Stimulated activated CD4-positive, alpha-beta T cell treated with anti-CD3 and anti-CD28 coated beads, Interleukin-2, amount 100 ng/mL, for 4 hours (primary cell): ENCODE measurements at regions not wholly inside any gene's neighbourhood (a gene's known extent, or its start where the extent isn't known, plus 50 kb on each side); places are given as distances from the start of the nearest gene placed in this dataset.

Source experiments
- DNase-seq: peaks from one replicate; pipeline ENCODE4 v3.0.0-alpha.2; 2020; ENCODE audit warnings: low read depth

DNA sequence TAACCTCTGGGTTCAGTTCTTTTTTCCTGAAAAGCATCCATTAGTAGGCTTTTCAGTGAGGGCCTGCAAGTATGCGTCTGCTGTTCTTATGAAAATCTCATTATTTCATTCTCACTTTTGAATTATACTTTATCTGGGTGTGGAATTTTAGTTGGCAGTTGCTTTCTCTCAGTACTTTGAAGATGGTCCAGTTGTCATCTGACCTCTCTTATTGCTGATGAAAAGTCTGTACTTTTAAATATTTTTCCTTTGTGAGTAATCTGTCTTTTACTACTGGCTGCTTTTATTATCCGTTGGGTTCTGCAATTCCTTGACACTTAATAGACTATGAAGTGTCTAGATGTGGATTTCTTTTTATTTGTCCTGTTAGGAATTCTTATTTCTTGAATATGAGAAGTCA is 307.8 kb downstream of the CYP26B1 start:
- DNase-seq = no peak

DNA sequence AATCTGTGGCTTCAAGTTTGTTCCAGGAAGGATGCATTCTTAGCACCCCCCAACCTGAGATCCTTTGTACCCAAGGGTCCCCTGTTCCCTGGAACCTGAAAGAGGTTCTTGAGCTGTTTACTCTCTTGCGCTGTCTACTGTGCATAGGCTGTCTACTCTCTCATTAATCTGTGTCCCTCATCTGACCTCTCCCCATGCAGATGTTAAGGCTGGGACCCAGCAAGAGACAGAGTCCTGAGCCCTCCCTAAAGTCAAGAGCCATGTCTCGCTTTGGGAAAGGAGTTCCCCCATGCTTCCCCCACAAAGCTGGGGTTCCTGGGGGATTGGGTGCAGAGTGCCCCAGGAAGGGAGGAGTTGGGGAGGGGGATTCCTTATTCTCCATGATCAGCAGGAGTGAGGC is 312.9 kb downstream of the CYP26B1 start:
- no peak for DNase-seq

DNA sequence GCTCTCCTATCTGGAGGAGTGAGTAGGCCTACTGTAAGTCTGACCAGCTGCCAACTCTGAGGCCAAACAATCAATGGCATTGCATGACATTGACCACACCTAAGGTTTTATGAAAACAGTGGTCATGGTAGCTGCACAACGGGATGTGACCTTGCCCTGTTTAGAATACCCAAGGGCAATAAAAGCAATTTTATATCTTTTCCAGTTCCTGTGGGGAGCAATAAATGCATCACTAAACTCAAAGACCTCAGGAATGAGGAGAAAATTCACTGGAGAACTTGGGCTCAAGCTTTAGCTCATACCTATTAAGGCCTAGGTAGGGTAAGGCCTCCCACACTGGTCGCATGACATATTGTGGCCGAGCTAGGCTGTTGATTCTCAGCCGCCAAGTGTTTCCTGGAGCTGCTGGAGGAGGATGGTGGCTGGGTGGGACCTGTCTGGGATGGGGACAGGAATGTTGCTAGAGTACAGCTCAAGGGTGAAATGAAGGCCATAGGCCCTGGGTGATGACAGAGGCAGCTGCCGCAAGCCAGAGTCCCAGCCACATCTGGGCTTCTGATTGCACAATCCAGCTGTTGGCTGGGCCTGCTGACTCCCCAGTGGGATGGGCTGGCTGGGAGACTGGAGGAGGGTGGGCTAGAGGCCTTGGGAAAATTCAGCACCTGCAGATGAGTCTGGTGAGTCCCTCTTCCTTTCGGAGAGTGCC is 313.7 kb downstream of the CYP26B1 start:
- DNase-seq = no peak

DNA sequence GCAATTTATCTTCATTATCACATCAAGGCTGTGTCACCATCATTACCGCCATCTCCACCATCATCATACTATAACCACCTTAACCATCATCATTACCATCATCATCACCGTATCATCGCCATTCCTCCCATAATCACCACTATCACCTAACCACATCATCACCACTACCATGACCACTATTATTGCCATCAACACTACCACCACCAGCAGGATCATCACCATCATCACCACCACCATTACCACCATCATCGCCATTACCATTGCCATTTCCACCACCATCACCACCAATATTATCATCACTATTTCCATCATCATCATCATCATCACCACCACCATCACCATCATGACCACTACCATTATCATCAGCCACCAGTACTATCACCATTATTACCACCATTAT is 314.4 kb downstream of the CYP26B1 start:
- no peak for DNase-seq

DNA sequence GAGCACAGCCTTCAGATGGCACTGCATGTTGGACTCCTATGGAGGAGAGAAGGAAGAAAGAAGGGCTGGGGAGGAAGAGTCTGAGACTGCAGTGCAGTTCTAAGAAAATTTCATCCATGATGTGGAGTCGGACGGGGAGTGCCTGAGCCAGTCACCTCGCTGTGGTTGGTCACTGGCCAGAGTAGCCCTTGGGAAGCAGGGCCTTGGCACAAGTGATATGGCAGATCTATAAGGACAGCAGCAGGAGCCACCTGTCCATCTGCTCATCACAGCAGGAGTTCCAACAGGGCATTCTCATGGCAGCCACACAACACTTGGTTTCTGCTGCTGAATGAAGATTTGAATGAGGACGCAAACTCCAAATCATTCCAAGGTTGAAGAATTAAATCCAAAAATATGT is 314.8 kb downstream of the CYP26B1 start:
- DNase-seq = no peak

DNA sequence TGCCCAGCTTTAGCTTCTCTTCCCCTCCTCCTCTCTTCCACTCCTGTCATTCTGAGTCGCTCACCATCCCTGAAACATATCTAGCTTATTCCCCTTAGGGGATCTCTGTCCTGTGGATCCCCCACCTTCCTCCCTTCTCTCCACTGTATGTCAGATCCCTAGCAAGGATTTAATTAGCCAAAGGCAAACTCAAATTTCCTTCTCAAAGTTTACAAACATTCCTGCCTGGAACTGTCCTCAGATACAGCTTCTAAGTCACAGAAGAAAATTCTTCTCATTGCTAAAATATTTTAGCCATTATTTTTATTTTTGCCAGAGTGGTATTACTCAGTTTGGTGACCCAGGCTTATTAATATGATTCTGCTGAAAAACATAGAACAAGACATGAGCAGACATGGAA is 315.3 kb downstream of the CYP26B1 start:
- no peak for DNase-seq

DNA sequence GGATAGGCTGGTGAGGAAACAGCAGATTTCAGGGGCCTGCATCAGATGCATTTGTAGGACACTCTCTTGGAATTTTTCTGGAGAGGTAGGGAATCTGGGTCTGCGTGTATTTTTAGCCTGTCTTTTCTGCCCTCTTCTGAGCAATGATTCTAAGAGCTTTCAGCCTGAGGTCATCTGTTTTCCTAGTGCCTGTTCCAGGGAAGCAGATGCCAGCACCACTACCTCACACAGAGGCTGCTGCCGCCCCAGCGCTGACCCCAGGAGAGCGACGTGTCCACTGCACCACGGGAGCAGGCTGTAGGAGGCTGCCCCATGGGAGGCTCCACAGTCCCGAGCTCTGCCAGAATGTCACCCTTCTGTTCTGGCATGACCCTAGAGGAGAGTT is 316.5 kb downstream of the CYP26B1 start:
- no peak for DNase-seq

DNA sequence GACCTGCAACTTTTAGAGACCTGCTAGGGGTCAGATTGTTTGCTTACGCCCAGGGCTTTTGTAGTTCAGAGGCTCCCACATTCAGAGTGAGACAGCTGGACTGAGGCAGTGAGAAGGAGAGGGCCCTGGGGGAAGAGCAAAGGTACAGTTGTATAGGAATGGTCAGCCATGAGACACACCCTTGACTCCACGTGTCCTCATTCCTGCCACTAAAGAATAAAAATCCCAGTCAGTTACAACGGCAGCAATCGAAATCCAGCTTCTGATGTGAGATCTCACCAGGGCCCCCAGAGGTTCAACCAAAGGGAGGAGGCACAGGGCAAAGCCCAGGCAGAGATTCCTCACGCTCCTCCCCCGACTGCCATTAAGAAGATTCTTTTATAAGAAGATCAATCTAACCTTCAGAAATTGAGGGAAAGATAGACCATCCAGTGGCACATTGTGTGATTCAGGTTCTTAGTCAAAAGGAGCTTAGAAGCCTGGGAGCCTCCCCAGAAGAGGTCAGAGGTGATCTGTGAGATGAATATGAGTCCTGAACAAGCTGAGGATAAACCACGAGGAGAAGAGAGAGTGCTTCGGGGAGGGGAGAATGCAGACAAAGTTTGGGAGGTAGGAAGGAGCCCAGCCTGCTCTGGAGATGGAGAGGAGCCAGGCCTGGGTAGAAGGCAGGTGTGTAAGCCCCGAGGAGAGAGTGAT is 317.0 kb downstream of the CYP26B1 start:
- no peak for DNase-seq

DNA sequence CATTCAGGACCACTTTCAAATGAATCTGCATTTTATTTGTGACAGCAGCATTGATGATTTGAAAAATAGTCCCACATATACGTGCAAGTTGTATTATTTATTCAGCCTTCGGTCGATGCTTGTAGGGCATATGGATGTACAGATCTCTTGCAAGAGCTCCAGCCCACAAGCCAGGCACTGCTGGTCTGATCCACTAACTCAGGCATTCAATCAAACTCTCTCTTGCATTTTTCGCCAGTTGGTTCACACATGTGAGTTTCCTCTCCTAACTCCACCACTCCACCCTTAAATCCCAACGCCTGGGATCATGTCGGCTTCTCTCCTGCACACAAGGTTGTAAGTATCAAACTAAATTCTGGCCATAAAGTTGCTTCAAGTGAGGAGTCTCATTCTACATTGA is 318.7 kb downstream of the CYP26B1 start:
- no peak for DNase-seq

DNA sequence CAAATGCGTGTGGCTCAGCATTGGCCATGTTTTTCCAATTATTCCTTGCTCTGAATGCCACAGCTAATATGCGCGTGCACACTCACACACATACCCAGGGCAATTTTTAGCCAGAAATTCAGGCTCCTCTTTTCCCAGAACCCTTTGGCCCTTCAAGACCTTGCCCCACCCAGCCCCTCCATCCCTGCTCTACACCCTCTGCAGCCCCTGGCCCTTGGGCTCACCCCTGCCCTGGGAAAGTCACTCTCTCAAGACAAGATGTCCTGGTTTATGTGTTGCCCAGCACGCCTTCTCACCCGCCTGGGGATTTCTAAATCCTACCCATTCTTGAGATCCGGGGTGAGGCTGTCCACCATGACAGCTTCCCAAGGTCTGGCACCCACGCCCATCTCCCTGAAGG is 319.7 kb downstream of the CYP26B1 start:
- no peak for DNase-seq

DNA sequence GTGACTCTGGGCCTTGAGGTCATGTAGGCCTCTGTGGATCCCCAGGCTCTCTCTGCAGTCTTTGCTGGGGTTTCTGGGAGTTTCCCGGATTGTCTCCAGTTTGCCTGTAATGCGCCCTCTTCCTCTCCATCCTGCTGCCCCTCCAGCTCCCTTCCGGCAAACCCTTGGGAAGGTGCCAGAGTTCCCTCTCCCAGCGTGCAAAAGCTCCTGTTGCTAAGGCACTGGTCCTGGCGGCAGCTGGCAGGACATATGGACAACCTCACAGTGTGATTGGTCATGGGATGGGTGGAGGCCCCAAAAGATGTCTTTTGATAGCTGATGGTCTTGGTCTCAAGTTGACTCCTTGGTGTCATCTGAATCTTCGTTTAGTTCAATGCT is 320.1 kb downstream of the CYP26B1 start:
- no peak for DNase-seq

DNA sequence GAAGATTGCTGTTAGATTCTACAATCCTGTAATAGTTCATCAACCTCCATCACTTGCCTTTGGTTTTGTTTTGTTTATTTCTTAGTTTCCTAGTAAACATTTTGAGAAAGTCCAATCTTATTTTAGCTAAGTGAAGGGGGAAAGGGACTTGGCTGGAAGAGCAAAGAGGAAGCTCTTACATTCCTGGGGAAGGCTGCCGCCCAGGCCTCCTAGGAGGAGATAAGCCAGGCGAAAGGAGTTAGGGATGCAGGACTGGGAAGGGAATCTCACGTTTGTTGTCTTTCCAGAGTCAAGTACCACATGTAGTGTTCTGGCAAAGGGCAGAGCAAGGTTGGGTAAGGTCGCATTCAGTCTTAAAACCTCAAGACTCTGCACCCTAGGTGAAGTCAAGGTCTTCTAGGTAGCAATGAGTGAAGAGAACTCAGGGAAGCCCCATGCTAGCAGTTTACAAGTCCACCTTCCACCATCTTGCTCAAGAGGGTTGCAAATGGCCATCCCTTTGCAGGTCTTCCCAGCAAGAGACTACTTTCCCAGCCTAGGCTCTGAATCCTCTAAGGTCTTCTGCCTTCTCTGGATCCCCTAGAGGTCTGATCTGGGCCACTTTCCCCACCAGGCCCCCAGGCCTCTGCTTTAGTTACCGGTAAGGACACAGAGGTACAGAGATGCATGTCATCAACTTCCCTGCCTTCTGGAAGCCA is 320.7 kb downstream of the CYP26B1 start:
- DNase-seq = no peak

DNA sequence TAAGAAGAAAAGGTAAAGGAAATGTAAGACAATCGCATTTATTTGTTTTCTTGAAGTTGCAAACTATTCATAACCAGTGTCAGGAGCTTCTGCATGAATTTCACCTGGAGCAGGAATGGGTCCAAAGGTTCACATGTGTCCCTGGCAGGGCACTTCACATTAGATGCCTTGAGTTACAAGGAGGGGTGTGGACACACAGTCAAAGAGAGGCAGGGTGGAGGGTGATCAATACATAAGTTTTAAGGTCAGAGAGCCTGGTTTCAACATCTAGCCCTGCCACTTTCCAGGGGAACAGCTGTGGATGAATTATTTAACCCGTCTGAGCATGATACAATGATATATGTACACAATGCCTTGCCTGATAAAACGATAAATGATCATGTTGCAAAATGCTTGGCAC is 321.4 kb downstream of the CYP26B1 start:
- no peak for DNase-seq

DNA sequence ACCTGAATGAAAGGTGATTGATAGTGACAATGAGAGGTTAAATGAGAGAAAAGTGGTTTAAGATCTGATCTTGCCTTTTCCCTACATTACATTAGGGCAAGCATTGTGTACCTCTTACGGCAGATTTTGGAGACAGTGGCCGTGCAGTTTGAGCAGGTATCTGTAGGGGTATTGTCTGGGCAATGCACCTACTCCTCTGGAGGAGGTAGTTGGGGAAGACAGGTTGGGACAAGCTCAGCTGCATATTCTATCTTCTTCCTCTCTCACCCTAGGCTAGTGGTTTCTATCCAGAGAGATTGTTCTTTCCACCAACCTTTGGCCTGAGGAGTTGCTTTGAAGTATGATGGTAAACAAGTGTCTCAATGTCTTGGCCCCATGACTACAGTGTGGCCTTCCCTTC is 323.2 kb downstream of the CYP26B1 start:
- no peak for DNase-seq

DNA sequence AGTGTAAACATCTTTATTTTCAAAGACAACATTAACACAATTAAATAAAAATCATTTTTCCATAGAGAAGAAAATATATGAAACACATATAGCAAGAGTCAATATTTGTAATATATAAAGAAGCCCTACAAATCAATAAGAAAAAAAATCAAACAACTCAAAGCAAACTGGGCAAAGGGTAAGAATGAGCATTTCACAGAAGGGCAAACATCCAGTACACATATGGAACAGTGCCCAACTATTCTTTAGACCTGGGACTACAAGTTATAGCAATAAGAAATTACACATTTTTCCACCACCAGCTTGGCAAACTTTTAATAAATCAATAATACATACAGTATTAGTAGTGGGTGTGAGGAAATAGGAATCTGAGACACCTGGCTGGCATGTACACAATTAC is 324.1 kb downstream of the CYP26B1 start:
- no peak for DNase-seq

DNA sequence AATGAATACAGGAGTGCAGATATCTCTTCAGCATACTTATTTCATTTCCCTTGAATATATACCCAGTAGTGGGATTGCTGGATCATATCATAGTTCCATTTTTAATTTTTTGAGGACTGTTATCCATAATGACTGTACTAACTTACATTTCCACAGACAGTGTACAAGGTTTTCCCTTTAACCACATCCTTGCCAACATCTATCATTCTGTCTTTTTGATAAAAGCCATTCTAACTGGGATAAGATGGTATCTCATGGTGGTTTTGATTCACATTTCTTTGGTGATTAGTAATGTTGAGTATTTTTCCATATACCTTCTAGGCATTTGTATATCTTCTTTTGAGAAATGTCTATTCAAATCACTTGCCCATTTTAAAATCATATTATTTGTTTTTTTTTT is 325.2 kb downstream of the CYP26B1 start:
- DNase-seq = no peak

DNA sequence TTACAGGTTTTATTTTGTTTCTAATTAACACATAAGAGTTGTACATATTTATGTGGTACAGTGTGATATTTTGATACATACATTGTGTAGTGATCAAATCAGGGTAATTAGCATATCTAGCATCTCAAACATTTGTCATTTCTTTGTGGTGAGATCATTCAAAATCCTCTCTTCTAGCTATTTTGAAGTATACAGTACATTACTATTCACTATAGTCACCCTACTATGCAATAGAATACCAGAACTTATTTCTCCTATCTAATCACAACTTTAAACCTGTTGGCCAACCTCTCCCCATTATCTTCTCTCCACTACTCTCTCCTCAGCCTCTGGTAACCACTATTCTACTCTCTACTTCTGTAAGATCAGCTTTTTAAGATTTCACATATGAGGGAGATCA is 325.8 kb downstream of the CYP26B1 start:
- no peak for DNase-seq

DNA sequence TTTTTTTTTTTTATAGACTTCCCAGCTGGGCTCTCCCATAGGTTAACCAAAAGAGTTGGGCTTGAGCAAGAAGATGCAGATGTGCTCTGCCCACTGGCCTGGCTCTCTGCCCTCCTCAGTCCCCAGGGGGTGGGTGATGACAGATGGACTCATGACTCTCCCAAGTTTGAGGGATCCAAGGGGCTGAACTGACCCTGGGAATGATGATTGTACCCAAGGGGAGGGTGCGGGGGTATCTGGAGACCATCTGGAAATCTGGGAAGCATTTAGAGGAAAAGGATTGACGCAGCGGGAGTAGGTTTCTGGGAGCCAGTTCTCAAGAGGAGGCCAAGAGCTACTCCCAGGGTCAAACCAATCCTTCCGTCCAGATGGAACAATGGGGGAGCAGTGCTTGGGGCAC is 330.8 kb downstream of the CYP26B1 start:
- no peak for DNase-seq

DNA sequence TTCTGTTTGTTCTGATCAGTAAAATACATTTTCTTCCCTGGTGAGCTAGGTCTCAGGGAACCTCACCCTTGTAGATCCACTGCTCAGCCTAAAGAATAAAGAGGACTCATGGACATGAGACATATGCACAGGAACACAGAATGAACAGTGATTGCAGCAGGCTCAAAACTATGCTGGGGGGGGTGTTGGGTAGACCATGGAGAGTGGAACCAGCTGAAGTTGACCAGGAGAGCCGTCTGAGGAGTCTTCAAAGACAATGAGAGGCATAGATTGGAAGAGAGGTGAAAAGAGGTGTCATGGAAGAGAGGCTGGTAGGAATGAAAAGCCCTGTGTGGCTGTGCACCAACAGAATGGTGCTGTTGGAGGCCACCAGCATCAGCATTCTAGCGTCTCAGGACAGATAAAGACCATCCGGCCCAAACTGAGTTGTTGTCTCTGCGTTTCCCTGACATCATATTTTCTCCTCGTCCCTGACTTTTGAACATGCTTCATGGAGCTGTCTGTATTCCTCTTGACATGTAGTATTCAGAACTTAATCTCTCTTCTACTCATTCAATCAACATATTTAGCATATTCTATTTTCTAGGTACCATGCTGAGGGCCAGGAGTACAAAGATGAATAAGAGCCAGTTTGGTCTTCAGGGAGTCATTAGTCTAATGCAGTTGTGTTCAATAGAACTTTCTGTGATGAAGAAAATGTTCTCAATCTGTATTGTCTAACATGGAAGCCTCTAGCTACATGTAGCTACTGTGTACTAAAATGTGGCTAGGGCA is 331.8 kb downstream of the CYP26B1 start:
- no peak for DNase-seq

DNA sequence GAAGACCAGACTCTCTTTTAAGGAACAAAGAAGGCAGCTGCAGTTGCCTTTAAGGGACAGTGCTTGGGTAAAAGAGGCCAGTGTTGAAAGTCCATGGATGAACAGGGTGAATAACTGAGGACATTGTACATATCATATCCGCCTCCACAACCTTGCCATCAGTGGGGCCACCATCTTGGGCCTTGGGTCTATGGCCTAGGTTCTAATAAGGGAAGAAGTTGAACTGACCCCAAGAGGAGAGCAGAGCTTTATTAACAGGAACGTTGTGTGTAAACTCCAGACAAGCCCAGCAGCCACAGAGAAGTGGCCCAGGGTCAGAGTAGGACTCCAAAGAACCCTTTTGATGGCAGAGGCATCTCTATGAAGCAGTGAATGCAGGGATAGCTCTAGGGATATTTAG is 332.8 kb downstream of the CYP26B1 start:
- no peak for DNase-seq

DNA sequence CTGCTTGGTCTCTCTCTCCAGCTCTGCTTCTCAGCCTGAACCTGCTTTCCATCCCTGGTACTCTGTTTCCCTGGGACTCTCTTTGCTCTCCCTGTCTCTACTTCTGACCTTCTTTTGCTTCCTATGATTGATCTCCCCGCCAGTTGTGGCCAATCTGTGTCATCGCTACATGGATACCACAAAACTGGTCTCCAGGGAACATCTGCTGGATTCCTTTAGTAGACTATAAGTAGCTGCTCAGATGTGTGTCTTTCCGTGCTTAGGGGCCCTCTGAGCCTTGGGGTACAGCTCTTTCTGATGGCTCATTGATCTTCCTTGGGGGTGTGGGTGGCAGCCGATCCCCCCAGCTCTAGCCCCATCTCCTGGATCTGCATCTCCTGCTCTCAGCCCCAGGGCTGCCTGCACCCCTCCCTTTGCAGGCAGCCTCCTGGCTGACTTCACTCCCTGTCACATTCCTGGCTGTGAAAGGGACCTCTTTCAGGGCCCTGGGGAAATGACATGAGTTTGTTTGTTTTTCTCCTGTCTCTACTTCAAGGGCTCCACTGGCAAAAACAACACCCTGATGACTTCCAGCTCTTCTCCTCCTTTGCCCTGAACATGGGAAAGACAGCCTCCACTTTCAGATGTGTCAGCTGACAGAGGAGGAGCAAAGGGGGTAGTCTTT is 333.7 kb downstream of the CYP26B1 start:
- no peak for DNase-seq

DNA sequence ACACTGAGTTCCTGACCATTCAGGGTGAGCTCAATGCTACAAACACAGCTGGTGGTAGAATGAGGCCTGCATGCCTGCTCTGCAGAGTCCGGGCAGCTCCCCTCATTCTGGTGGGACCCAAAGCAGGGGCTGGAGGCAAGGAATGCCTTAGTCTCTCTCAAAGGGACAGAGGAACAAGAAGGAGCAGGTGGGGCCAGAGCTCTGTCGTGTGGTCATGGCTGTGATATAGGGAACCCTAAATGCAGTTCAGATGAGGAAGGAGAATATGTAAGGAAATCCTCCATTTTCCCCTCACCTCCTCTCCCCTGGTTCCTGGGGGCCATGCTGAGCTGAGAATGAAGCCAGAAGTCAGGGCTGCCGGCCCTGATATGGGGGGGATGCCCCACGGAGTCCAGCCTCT is 334.3 kb downstream of the CYP26B1 start:
- no peak for DNase-seq
